HPDE6-E6E7 (cell line): ENCODE measurements at regions not wholly inside any gene's neighbourhood (a gene's known extent, or its start where the extent isn't known, plus 50 kb on each side); places are given as distances from the start of the nearest gene placed in this dataset.
"Not testable (repeated sequence)": the region's sequence is repeated elsewhere in the genome, so short reads cannot be mapped to it uniquely, and the experiment has no call there.

Source experiments
- DNase-seq: peaks from one replicate; pipeline ENCODE4 v3.0.0; 2011; ENCODE audit warnings: missing footprints; ENCODE audit errors: extremely low spot score

- DNase-seq = no peak
Observed at GRCh38 chr1:213776969-213777368, 210.8 kb upstream of the PROX1 start.

GRCh38 chr1:213779228-213779627 lies 208.5 kb upstream of the PROX1 start:
- no peak for DNase-seq

GRCh38 chr1:213782941-213783672 lies 204.7 kb upstream of the PROX1 start:
- DNase-seq = no peak

GRCh38 chr1:213783893-213784292 lies 203.9 kb upstream of the PROX1 start:
- DNase-seq = no peak

GRCh38 chr1:213786683-213787082 lies 201.1 kb upstream of the PROX1 start:
- DNase-seq = no peak

GRCh38 chr1:213790565-213790964 lies 197.2 kb upstream of the PROX1 start:
- no peak for DNase-seq

- DNase-seq = no peak
Observed at GRCh38 chr1:213793482-213794067, 194.2 kb upstream of the PROX1 start.

- DNase-seq = no peak
Observed at GRCh38 chr1:213796525-213796924, 191.2 kb upstream of the PROX1 start.

- not testable (repeated sequence) for DNase-seq
Observed at GRCh38 chr1:213808288-213808687, 179.5 kb upstream of the PROX1 start.

GRCh38 chr1:213817156-213817555 lies 170.6 kb upstream of the PROX1 start:
- DNase-seq = no peak

- no peak for DNase-seq
Observed at GRCh38 chr1:213820362-213821149, 167.2 kb upstream of the PROX1 start.

GRCh38 chr1:213821175-213821942 lies 166.4 kb upstream of the PROX1 start:
- no peak for DNase-seq

GRCh38 chr1:213821943-213822334 lies 165.8 kb upstream of the PROX1 start:
- DNase-seq = no peak

GRCh38 chr1:213826891-213827290 lies 160.9 kb upstream of the PROX1 start:
- DNase-seq = no peak

GRCh38 chr1:213828867-213829266 lies 158.9 kb upstream of the PROX1 start:
- DNase-seq = no peak

GRCh38 chr1:213829780-213830179 lies 158.0 kb upstream of the PROX1 start:
- no peak for DNase-seq

GRCh38 chr1:213830371-213830770 lies 157.4 kb upstream of the PROX1 start:
- no peak for DNase-seq

GRCh38 chr1:213840575-213840974 lies 147.2 kb upstream of the PROX1 start:
- DNase-seq = no peak

GRCh38 chr1:213844632-213845031 lies 143.1 kb upstream of the PROX1 start:
- no peak for DNase-seq

GRCh38 chr1:213852107-213852506 lies 135.7 kb upstream of the PROX1 start:
- no peak for DNase-seq

GRCh38 chr1:213858581-213858980 lies 129.2 kb upstream of the PROX1 start:
- no peak for DNase-seq

- DNase-seq = no peak
Observed at GRCh38 chr1:213861841-213862240, 125.9 kb upstream of the PROX1 start.
